ENCODE measurements at regions not wholly inside any gene's neighbourhood (a gene's known extent, or its start where the extent isn't known, plus 50 kb on each side); places are given as distances from the start of the nearest gene placed in this dataset.

DNA sequence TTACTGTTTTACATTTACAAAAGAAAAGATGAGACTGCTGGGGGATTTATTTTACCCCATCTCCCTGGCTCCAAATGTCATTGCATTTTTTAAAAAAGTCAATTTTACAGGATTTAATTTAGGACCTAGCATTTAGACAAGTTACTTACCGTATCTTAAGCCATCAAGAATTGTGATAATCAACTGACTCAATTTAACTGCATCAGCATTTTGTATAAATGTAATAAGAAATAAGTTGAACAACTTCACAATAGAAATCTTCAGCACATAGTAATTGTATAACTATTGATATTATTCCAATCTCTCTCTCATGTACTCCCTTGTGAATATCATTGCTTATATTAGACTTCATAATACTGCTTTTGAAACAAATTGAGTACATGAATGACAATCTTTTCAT is 907.5 kb upstream of the SLC10A2 start:
- POLR2A ChIA-PET (ENCODE audit: unreplicated experiment), result no interaction called here
- no peak overlapping the region for H4K91ac ChIP-seq (ENCODE audit: insufficient read depth, low read depth, low read length)
- no TSS peak for BruUV-seq (replicated peaks)
- no peak overlapping the region for H3K4me2 ChIP-seq (ENCODE audit: low read depth, low read length)
- H3K9me3 ChIP-seq (ENCODE audit: control insufficient read depth, insufficient read depth, low read length), result no peaks in the 10 kb centered on the region
- no peak overlapping the region for H3K4ac ChIP-seq (ENCODE audit: low read depth, low read length)
- no peak overlapping the region for H3K9ac ChIP-seq (ENCODE audit: low read depth, low read length)
- no peaks in the 10 kb centered on the region for H3K27me3 ChIP-seq (ENCODE audit: control insufficient read depth, insufficient read depth, low read length)
- H2AK9ac ChIP-seq (replicated peaks; ENCODE audit: low read depth, low read length, poor library complexity), result no peak overlapping the region
- no peak overlapping the region for H3K56ac ChIP-seq (ENCODE audit: extremely low read depth, insufficient read depth, low read length)
- in situ Hi-C loops (cut with MboI; ENCODE audit: low sequenced_read_pairs) (no loop called here), dilution Hi-C loops (cut with HindIII; ENCODE audit: low sequenced_read_pairs, unreplicated experiment) (no loop called here), intact Hi-C loops (cut with micrococcal nuclease) (no loop called here)
- ATAC-seq (ENCODE audit: low read depth), result no peak
- no peaks in the 10 kb centered on the region for H3K79me1 ChIP-seq (ENCODE audit: low read depth in 1 of 2, low read length in 2 of 2)
- H3K4me1 ChIP-seq (ENCODE audit: control insufficient read depth, insufficient read depth, low read length), result no peaks in the 10 kb centered on the region
- CTCF ChIA-PET, result no interaction called here
- H2AK5ac ChIP-seq (ENCODE audit: low read depth, low read length), result no peak overlapping the region
- no peak overlapping the region for H2BK120ac ChIP-seq (ENCODE audit: low read depth, low read length)
- H2BK5ac ChIP-seq (ENCODE audit: low read depth, low read length, poor library complexity, severe bottlenecking), result no peak overlapping the region
- no peaks in the 10 kb centered on the region for H4K20me1 ChIP-seq (ENCODE audit: insufficient read depth, low read length)
- H2BK15ac ChIP-seq (ENCODE audit: low read depth, low read length), result no peak overlapping the region
- H3K18ac ChIP-seq (ENCODE audit: low read depth, low read length), result no peak overlapping the region
- TF ChIP-seq MAFK (IDR thresholded peaks at IDR 0.05; ENCODE audit: low read depth, low read length), result peak; percentile 53
- TF ChIP-seq, protein P1, sequence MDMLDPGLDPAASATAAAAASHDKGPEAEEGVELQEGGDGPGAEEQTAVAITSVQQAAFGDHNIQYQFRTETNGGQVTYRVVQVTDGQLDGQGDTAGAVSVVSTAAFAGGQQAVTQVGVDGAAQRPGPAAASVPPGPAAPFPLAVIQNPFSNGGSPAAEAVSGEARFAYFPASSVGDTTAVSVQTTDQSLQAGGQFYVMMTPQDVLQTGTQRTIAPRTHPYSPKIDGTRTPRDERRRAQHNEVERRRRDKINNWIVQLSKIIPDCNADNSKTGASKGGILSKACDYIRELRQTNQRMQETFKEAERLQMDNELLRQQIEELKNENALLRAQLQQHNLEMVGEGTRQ (IDR thresholded peaks at IDR 0.05; ENCODE audit: low read depth, low read length), result no peak
- H3K4me3 ChIP-seq (ENCODE audit: insufficient read depth, low read depth, low read length), result no peak overlapping the region
- H4K5ac ChIP-seq (ENCODE audit: low read depth, low read length), result no peak overlapping the region
- H3K23ac ChIP-seq (ENCODE audit: low read depth, low read length), result no peak overlapping the region
- H3K36me3 ChIP-seq (ENCODE audit: control insufficient read depth, insufficient read depth, low read length), result no peaks in the 10 kb centered on the region
- H2BK20ac ChIP-seq (ENCODE audit: low read depth, low read length), result no peak overlapping the region
- DNase-seq, result no peak
- no CpG with 5 or more reads among the region's 1 CpG for WGBS, 2 experiments (ENCODE audit: extremely low coverage in 2 of 2, insufficient read length in 1 of 2)
- no peak overlapping the region for H4K8ac ChIP-seq (ENCODE audit: low read depth in 2 of 2, low read length in 2 of 2)
- no peak overlapping the region for H2AFZ ChIP-seq (replicated peaks; ENCODE audit: low read length, poor library complexity)
- H3K9me1 ChIP-seq (ENCODE audit: insufficient read depth, low read length), result no peaks in the 10 kb centered on the region
- no peak overlapping the region for H3K27ac ChIP-seq (ENCODE audit: insufficient read depth, low read length)
- H3K14ac ChIP-seq (replicated peaks; ENCODE audit: low read depth, low read length), result no peak overlapping the region

Data from IMR-90 (cell line).